Adipocyte (in vitro differentiated cells): ENCODE measurements at regions not wholly inside any gene's neighbourhood (a gene's known extent, or its start where the extent isn't known, plus 50 kb on each side); places are given as distances from the start of the nearest gene placed in this dataset.

Experiments used
- DNase-seq: peaks from one replicate; pipeline ENCODE4 v3.0.0-alpha.2; 2015; ENCODE audit warnings: low read depth
- H3K27me3 ChIP-seq: replicated peaks from 2 replicates; pipeline ENCODE4 v1.7.0; 2013; ENCODE audit warnings: mild to moderate bottlenecking, low read length, moderate library complexity; ENCODE audit not compliant: control insufficient read depth, insufficient read depth
- H3K36me3 ChIP-seq: 2 replicates; pipeline ENCODE4 v1.7.0; 2013; ENCODE audit warnings: low read length, mild to moderate bottlenecking, moderate library complexity; ENCODE audit not compliant: control insufficient read depth, insufficient read depth, severe bottlenecking
- H3K4me1 ChIP-seq: 2 replicates; pipeline ENCODE4 v1.7.0; 2013; ENCODE audit warnings: mild to moderate bottlenecking, low read length, moderate library complexity; ENCODE audit not compliant: control insufficient read depth, insufficient read depth
- H3K4me3 ChIP-seq: 2 replicates; pipeline ENCODE4 v1.7.0; 2013; ENCODE audit warnings: mild to moderate bottlenecking, low read length, moderate library complexity
- H3K9ac ChIP-seq: 2 replicates; pipeline ENCODE4 v1.7.0; 2013; ENCODE audit warnings: mild to moderate bottlenecking, low read length, moderate library complexity
- H3K9me3 ChIP-seq: 2 replicates; pipeline ENCODE4 v1.7.0; 2013; ENCODE audit warnings: mild to moderate bottlenecking, low read length, moderate library complexity; ENCODE audit not compliant: control insufficient read depth

GRCh38 chr12:23472329-23472971 lies 477.0 kb downstream of the SOX5 start:
- no peak for DNase-seq
- Histone ChIP-seq H3K4me3 (no peak overlapping the region), H3K36me3 (no peaks in the 10 kb centered on the region), H3K9ac (no peak overlapping the region), H3K27me3 (no peaks in the 10 kb centered on the region), H3K9me3 (peaks cover 4% of the 10 kb centered on the region), H3K4me1 (no peaks in the 10 kb centered on the region)

DNA sequence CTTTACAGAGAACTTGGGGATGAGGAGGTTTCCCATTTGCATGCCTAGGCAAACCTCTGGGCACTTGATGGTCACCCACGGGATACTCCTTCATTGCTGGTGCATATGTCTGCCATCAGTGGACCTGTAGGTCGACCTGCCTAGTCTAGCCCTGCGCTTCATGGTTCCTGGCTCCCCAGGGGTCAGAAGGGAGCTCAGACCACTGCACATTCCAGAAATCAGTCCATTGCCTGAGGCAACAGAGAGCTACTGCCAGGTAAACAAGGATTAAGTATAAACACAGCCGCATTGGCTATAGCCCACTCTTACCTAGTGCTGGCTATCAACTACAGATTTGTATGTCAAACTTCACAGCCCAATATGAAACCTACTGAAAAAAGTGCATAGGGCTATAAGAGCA lies 476.4 kb downstream of the SOX5 start:
- no peak overlapping the region for H3K9ac ChIP-seq
- DNase-seq = no peak
- no peak overlapping the region for H3K4me3 ChIP-seq
- H3K36me3 ChIP-seq = no peaks in the 10 kb centered on the region
- H3K27me3 ChIP-seq = no peaks in the 10 kb centered on the region
- no peaks in the 10 kb centered on the region for H3K4me1 ChIP-seq
- peaks cover 4% of the 10 kb centered on the region for H3K9me3 ChIP-seq

- H3K9me3 ChIP-seq = peaks cover 10% of the 10 kb centered on the region
Measured at GRCh38 chr12:23474438-23474976, 475.0 kb downstream of the SOX5 start.

More at GRCh38 chr12:23474438-23474976, 475.0 kb downstream of the SOX5 start:
- no peak for DNase-seq
- no peaks in the 10 kb centered on the region for H3K36me3 ChIP-seq
- H3K4me3 ChIP-seq = no peak overlapping the region
- H3K27me3 ChIP-seq = no peaks in the 10 kb centered on the region
- no peaks in the 10 kb centered on the region for H3K4me1 ChIP-seq
- H3K9ac ChIP-seq = no peak overlapping the region
